ENCODE measurements at regions not wholly inside any gene's neighbourhood (a gene's known extent, or its start where the extent isn't known, plus 50 kb on each side); places are given as distances from the start of the nearest gene placed in this dataset.

DNA sequence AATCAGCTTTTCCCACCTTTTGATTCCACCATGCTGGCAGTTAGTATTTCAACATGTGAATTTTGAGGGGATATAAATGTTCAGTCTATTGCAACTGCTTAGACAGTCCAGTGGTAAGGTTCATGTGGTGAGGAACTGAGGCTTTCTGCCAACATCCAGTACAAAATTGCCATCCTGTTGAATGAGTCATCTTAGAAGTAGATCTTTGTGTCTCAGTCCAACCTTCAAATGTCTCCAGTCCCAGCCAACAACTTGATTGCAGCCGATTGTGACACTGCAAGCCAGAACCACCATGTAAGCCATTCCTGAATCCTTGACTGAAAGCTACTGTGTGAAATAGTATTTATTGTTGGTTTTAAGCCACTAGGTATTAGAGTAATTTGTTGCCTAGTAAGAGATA, 331.5 kb upstream of the GRIN3A start:
- TF ChIP-seq, protein P1, sequence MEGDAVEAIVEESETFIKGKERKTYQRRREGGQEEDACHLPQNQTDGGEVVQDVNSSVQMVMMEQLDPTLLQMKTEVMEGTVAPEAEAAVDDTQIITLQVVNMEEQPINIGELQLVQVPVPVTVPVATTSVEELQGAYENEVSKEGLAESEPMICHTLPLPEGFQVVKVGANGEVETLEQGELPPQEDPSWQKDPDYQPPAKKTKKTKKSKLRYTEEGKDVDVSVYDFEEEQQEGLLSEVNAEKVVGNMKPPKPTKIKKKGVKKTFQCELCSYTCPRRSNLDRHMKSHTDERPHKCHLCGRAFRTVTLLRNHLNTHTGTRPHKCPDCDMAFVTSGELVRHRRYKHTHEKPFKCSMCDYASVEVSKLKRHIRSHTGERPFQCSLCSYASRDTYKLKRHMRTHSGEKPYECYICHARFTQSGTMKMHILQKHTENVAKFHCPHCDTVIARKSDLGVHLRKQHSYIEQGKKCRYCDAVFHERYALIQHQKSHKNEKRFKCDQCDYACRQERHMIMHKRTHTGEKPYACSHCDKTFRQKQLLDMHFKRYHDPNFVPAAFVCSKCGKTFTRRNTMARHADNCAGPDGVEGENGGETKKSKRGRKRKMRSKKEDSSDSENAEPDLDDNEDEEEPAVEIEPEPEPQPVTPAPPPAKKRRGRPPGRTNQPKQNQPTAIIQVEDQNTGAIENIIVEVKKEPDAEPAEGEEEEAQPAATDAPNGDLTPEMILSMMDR (conservative IDR thresholded peaks at IDR 0.05) = no peak
- TF ChIP-seq EZH2 (IDR thresholded peaks at IDR 0.05; ENCODE audit: low read depth) = no peak
